AML-193 (cell line): ENCODE measurements at regions not wholly inside any gene's neighbourhood (a gene's known extent, or its start where the extent isn't known, plus 50 kb on each side); places are given as distances from the start of the nearest gene placed in this dataset.
"Not testable (repeated sequence)": the region's sequence is repeated elsewhere in the genome, so short reads cannot be mapped to it uniquely, and the experiment has no call there.

Experiments used
- DNase-seq, 2 experiments: peaks; one replicate each; lab custom pipeline; 2025; lab: John Stamatoyannopoulos, UW

GRCh38 chr18:4544142-4544541, 89.0 kb upstream of the DLGAP1 start:
- DNase-seq, result no peak

GRCh38 chr18:4543711-4544110, 88.6 kb upstream of the DLGAP1 start:
- no peak for DNase-seq

- no peak for DNase-seq
Observed at GRCh38 chr18:4541588-4541987, 86.5 kb upstream of the DLGAP1 start.

GRCh38 chr18:4536447-4536846, 81.3 kb upstream of the DLGAP1 start:
- no peak for DNase-seq

- no peak for DNase-seq
Observed at GRCh38 chr18:4528405-4528804, 73.3 kb upstream of the DLGAP1 start.

- DNase-seq, result not testable (repeated sequence)
Observed at GRCh38 chr18:4527826-4528225, 72.7 kb upstream of the DLGAP1 start.

- no peak for DNase-seq
Observed at GRCh38 chr18:4524096-4524495, 69.0 kb upstream of the DLGAP1 start.

- no peak for DNase-seq
Observed at GRCh38 chr18:4511166-4511565, 56.1 kb upstream of the DLGAP1 start.

GRCh38 chr18:4510711-4511110, 55.6 kb upstream of the DLGAP1 start:
- DNase-seq, result no peak

- no peak for DNase-seq
Observed at GRCh38 chr18:4510160-4510559, 55.1 kb upstream of the DLGAP1 start.
